SK-N-SH (cell line): ENCODE measurements at regions not wholly inside any gene's neighbourhood (a gene's known extent, or its start where the extent isn't known, plus 50 kb on each side); places are given as distances from the start of the nearest gene placed in this dataset.

Source experiments
- EP300 ChIP-seq, 2 experiments: IDR thresholded peaks; 2 replicates each; pipeline versions ENCODE4 v1.4.0 to v1.6.1; 2012; ENCODE audit warnings: borderline replicate concordance in 1 of 2, low read depth in 1 of 2, low read length in 1 of 2
- NRF1 ChIP-seq: IDR thresholded peaks from 2 replicates; pipeline ENCODE4 v1.6.1; 2012; ENCODE audit warnings: low read depth, mild to moderate bottlenecking, low read length
- POLR2AphosphoS5 ChIP-seq: IDR thresholded peaks from 2 replicates; pipeline ENCODE4 v1.6.1; 2012; ENCODE audit warnings: low read depth, low read length
- RFX5 ChIP-seq: IDR thresholded peaks from 2 replicates; pipeline ENCODE4 v1.6.1; 2012; ENCODE audit warnings: mild to moderate bottlenecking, improper control_type of control experiment, low read length
- SMC3 ChIP-seq: IDR thresholded peaks from 2 replicates; pipeline ENCODE4 v1.6.1; 2012; ENCODE audit warnings: low read depth, low read length, improper control_type of control experiment
- TAF1 ChIP-seq: IDR thresholded peaks from 2 replicates; pipeline ENCODE4 v1.6.1; 2012; ENCODE audit warnings: low read depth, mild to moderate bottlenecking, low read length, moderate library complexity, borderline replicate concordance
- YY1 ChIP-seq: IDR thresholded peaks from 2 replicates; pipeline ENCODE4 v1.4.0; 2012; ENCODE audit warnings: low read depth, mild to moderate bottlenecking
- TF ChIP-seq, protein P1 (sequence below): fragments of 200-600 bp; sonication (generic); IDR thresholded peaks from 2 replicates; pipeline ENCODE4 v1.6.1; 2017; ENCODE audit warnings: antibody characterized with exemption, mild to moderate bottlenecking, moderate library complexity
- TF ChIP-seq, protein P2 (sequence below): IDR thresholded peaks from 2 replicates; pipeline ENCODE4 v1.4.0; 2012; ENCODE audit warnings: low read depth, borderline replicate concordance

DNA sequence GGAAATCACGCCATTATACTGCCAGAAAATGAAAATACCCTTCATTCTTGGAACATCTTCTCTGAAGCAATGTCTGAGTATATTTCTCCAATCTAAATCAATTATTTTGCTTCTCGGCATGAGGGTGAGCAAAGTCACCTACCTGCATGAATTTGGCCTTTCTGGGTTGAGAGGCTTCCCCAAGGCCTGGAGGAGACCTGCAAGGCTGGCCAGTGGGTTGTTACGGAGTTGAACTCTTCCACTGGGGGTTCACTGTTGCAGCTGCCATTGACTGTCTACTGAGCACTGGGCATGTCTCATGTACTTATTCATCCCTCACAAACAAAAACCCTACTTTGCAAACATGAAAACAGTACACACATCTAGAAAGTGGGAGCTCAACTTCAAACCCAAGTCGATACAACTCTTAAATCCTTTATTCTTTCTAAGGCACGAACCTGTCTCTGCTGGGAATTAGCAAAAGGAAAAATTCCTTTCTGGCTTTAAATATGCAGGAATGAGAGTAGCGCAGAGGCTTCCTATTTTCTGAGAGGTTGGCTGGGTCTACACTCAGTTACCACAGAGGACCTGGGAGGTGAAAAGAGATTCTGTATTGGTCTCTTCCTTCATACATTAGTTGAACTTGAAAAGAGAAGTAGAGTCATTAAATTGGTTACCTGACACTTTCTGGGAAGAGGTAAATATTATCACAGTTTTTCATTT lies 87.6 kb upstream of the SGK1 start:
- TF ChIP-seq, protein P1, sequence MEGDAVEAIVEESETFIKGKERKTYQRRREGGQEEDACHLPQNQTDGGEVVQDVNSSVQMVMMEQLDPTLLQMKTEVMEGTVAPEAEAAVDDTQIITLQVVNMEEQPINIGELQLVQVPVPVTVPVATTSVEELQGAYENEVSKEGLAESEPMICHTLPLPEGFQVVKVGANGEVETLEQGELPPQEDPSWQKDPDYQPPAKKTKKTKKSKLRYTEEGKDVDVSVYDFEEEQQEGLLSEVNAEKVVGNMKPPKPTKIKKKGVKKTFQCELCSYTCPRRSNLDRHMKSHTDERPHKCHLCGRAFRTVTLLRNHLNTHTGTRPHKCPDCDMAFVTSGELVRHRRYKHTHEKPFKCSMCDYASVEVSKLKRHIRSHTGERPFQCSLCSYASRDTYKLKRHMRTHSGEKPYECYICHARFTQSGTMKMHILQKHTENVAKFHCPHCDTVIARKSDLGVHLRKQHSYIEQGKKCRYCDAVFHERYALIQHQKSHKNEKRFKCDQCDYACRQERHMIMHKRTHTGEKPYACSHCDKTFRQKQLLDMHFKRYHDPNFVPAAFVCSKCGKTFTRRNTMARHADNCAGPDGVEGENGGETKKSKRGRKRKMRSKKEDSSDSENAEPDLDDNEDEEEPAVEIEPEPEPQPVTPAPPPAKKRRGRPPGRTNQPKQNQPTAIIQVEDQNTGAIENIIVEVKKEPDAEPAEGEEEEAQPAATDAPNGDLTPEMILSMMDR, result no peak
- TF ChIP-seq POLR2AphosphoS5, result no peak
- TF ChIP-seq NRF1, result no peak
- TF ChIP-seq EP300 (IDR thresholded peaks at IDR 0.05; ENCODE audit: borderline replicate concordance in 1 of 2, low read depth in 1 of 2, low read length in 1 of 2), result no peak
- TF ChIP-seq TAF1, result no peak
- no peak for TF ChIP-seq SMC3
- TF ChIP-seq, protein P2, sequence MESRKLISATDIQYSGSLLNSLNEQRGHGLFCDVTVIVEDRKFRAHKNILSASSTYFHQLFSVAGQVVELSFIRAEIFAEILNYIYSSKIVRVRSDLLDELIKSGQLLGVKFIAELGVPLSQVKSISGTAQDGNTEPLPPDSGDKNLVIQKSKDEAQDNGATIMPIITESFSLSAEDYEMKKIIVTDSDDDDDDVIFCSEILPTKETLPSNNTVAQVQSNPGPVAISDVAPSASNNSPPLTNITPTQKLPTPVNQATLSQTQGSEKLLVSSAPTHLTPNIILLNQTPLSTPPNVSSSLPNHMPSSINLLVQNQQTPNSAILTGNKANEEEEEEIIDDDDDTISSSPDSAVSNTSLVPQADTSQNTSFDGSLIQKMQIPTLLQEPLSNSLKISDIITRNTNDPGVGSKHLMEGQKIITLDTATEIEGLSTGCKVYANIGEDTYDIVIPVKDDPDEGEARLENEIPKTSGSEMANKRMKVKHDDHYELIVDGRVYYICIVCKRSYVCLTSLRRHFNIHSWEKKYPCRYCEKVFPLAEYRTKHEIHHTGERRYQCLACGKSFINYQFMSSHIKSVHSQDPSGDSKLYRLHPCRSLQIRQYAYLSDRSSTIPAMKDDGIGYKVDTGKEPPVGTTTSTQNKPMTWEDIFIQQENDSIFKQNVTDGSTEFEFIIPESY, result no peak
- TF ChIP-seq RFX5, result no peak
- TF ChIP-seq YY1, result no peak
